Activated T-cell treated with anti-CD3 and anti-CD28 coated beads, Interleukin-2, amount 50 U/mL, for 72 hours (primary cell): ENCODE measurements at regions not wholly inside any gene's neighbourhood (a gene's known extent, or its start where the extent isn't known, plus 50 kb on each side); places are given as distances from the start of the nearest gene placed in this dataset.

Source experiments
- ATAC-seq, 2 donors: fragments of 150-1000 bp; cut with Tn5 transposase; replicated peaks in 1 of 2; 2 replicates each; pipeline ENCODE4 v1.10.0; 2021; ENCODE audit warnings: moderate library complexity in 2 of 2, mild to moderate bottlenecking in 1 of 2
- DNase-seq, 2 donors: peaks; one replicate each; pipeline ENCODE4 v3.0.0; 2021 to 2022; ENCODE audit warnings: mixed read lengths in 1 of 2
- H3K27ac Mint-ChIP-seq: one replicate; pipeline ENCODE4 v1.8.0; 2022; ENCODE audit warnings: mild to moderate bottlenecking, moderate library complexity, mixed read lengths
- H3K27me3 Mint-ChIP-seq: one replicate; pipeline ENCODE4 v1.8.0; 2022; ENCODE audit warnings: low read depth, mixed read lengths
- H3K36me3 Mint-ChIP-seq, 2 donors: one replicate each; pipeline ENCODE4 v1.8.0; 2022; ENCODE audit warnings: mixed read lengths in 2 of 2, mild to moderate bottlenecking in 1 of 2; ENCODE audit not compliant: insufficient read depth in 2 of 2
- H3K4me1 Mint-ChIP-seq: one replicate; pipeline ENCODE4 v1.8.0; 2022; ENCODE audit warnings: low read depth, mixed read lengths
- H3K4me3 Mint-ChIP-seq, 2 donors: one replicate each; pipeline ENCODE4 v1.8.0; 2022; ENCODE audit warnings: mild to moderate bottlenecking in 2 of 2, mixed read lengths in 2 of 2, moderate library complexity in 2 of 2
- H3K9me3 Mint-ChIP-seq, 2 donors: one replicate each; pipeline ENCODE4 v1.8.0; 2022; ENCODE audit warnings: mixed read lengths in 2 of 2

- no peak overlapping the region for H3K4me3 Mint-ChIP-seq
- H3K9me3 Mint-ChIP-seq, result no peaks in the 10 kb centered on the region
- H3K27ac Mint-ChIP-seq, result no peak overlapping the region
- H3K36me3 Mint-ChIP-seq, result no peaks in the 10 kb centered on the region
- peaks cover 29% of the 10 kb centered on the region for H3K27me3 Mint-ChIP-seq
- H3K4me1 Mint-ChIP-seq, result no peaks in the 10 kb centered on the region
- ATAC-seq, result no peak
- DNase-seq, result no peak
These were observed 240.2 kb downstream of the ENGASE start for GRCh38 chr17:79314617-79315357.

GRCh38 chr17:79311373-79311772 lies 236.7 kb downstream of the ENGASE start:
- Mint-ChIP-seq H3K36me3 (no peaks in the 10 kb centered on the region), H3K4me1 (no peaks in the 10 kb centered on the region), H3K27me3 (peaks cover 28% of the 10 kb centered on the region), H3K4me3 (no peak overlapping the region), H3K9me3 (no peaks in the 10 kb centered on the region), H3K27ac (no peak overlapping the region)
- DNase-seq, result no peak
- no peak for ATAC-seq

GRCh38 chr17:79306424-79307318 lies 232.0 kb downstream of the ENGASE start:
- Mint-ChIP-seq H3K36me3 (no peaks in the 10 kb centered on the region), H3K9me3 (no peaks in the 10 kb centered on the region), H3K27ac (no peak overlapping the region), H3K4me1 (no peaks in the 10 kb centered on the region), H3K27me3 (peaks cover 19% of the 10 kb centered on the region), H3K4me3 (no peak overlapping the region)
- no peak for DNase-seq
- ATAC-seq, result no peak

GRCh38 chr17:79305768-79306423 lies 231.3 kb downstream of the ENGASE start:
- Mint-ChIP-seq H3K9me3 (no peaks in the 10 kb centered on the region), H3K4me3 (no peak overlapping the region), H3K27me3 (peaks cover 19% of the 10 kb centered on the region), H3K27ac (no peak overlapping the region), H3K36me3 (no peaks in the 10 kb centered on the region), H3K4me1 (no peaks in the 10 kb centered on the region)
- no peak for DNase-seq
- ATAC-seq, result no peak

- no peaks in the 10 kb centered on the region for H3K36me3 Mint-ChIP-seq
- H3K9me3 Mint-ChIP-seq, result no peaks in the 10 kb centered on the region
- H3K4me1 Mint-ChIP-seq, result no peaks in the 10 kb centered on the region
- DNase-seq, result no peak
- H3K27ac Mint-ChIP-seq, result no peak overlapping the region
- peaks cover 19% of the 10 kb centered on the region for H3K27me3 Mint-ChIP-seq
- no peak for ATAC-seq
- H3K4me3 Mint-ChIP-seq, result no peak overlapping the region
These were observed 230.7 kb downstream of the ENGASE start for GRCh38 chr17:79305376-79305767.

GRCh38 chr17:79304884-79305283 lies 230.3 kb downstream of the ENGASE start:
- Mint-ChIP-seq H3K4me3 (no peak overlapping the region), H3K36me3 (no peaks in the 10 kb centered on the region), H3K9me3 (no peaks in the 10 kb centered on the region), H3K27ac (no peak overlapping the region), H3K27me3 (peaks cover 17% of the 10 kb centered on the region), H3K4me1 (no peaks in the 10 kb centered on the region)
- DNase-seq (no peak), ATAC-seq (no peak)

- Mint-ChIP-seq H3K9me3 (no peaks in the 10 kb centered on the region), H3K4me1 (no peaks in the 10 kb centered on the region), H3K27me3 (peaks cover 13% of the 10 kb centered on the region), H3K36me3 (no peaks in the 10 kb centered on the region), H3K4me3 (no peak overlapping the region), H3K27ac (no peak overlapping the region)
- no peak for ATAC-seq
- DNase-seq, result no peak
These were observed 229.1 kb downstream of the ENGASE start for GRCh38 chr17:79303641-79304205.

GRCh38 chr17:79301469-79301868 lies 226.8 kb downstream of the ENGASE start:
- no peak overlapping the region for H3K27ac Mint-ChIP-seq
- ATAC-seq, result no peak
- H3K4me3 Mint-ChIP-seq, result no peak overlapping the region
- H3K27me3 Mint-ChIP-seq, result peaks cover 18% of the 10 kb centered on the region
- no peak for DNase-seq
- no peaks in the 10 kb centered on the region for H3K9me3 Mint-ChIP-seq
- no peaks in the 10 kb centered on the region for H3K36me3 Mint-ChIP-seq
- H3K4me1 Mint-ChIP-seq, result no peaks in the 10 kb centered on the region

- Mint-ChIP-seq H3K27me3 (peaks cover 14% of the 10 kb centered on the region), H3K4me1 (no peaks in the 10 kb centered on the region), H3K9me3 (no peaks in the 10 kb centered on the region), H3K27ac (no peak overlapping the region), H3K36me3 (no peaks in the 10 kb centered on the region), H3K4me3 (no peak overlapping the region)
- no peak for DNase-seq
- no peak for ATAC-seq
These were observed 224.7 kb downstream of the ENGASE start for GRCh38 chr17:79299349-79299748.

- no peak overlapping the region for H3K27ac Mint-ChIP-seq
- no peaks in the 10 kb centered on the region for H3K9me3 Mint-ChIP-seq
- H3K4me3 Mint-ChIP-seq, result no peak overlapping the region
- H3K4me1 Mint-ChIP-seq, result no peaks in the 10 kb centered on the region
- no peak for DNase-seq
- ATAC-seq, result no peak
- peaks cover 14% of the 10 kb centered on the region for H3K27me3 Mint-ChIP-seq
- H3K36me3 Mint-ChIP-seq, result no peaks in the 10 kb centered on the region
These were observed 224.2 kb downstream of the ENGASE start for GRCh38 chr17:79298799-79299198.

- no peak overlapping the region for H3K4me3 Mint-ChIP-seq
- no peak overlapping the region for H3K27ac Mint-ChIP-seq
- H3K36me3 Mint-ChIP-seq, result no peaks in the 10 kb centered on the region
- DNase-seq, result no peak
- no peak for ATAC-seq
- H3K4me1 Mint-ChIP-seq, result no peaks in the 10 kb centered on the region
- H3K27me3 Mint-ChIP-seq, result peaks cover 14% of the 10 kb centered on the region
- H3K9me3 Mint-ChIP-seq, result no peaks in the 10 kb centered on the region
These were observed 221.6 kb downstream of the ENGASE start for GRCh38 chr17:79296243-79296642.

GRCh38 chr17:79295307-79295706 lies 220.7 kb downstream of the ENGASE start:
- Mint-ChIP-seq H3K4me1 (no peaks in the 10 kb centered on the region), H3K4me3 (no peak overlapping the region), H3K36me3 (no peaks in the 10 kb centered on the region), H3K9me3 (no peaks in the 10 kb centered on the region), H3K27me3 (peaks cover 14% of the 10 kb centered on the region), H3K27ac (no peak overlapping the region)
- DNase-seq (no peak), ATAC-seq (no peak)
